HG02840 (cell line): ENCODE measurements at regions not wholly inside any gene's neighbourhood (a gene's known extent, or its start where the extent isn't known, plus 50 kb on each side); places are given as distances from the start of the nearest gene placed in this dataset.
"Not testable (repeated sequence)": the region's sequence is repeated elsewhere in the genome, so short reads cannot be mapped to it uniquely, and the experiment has no call there.

ENCODE experiments used
- ATAC-seq: cut with Tn5 transposase; IDR thresholded peaks from one replicate; pipeline ENCODE4 v1.9.1; 2021; ENCODE audit warnings: mild to moderate bottlenecking, moderate library complexity, moderate number of reproducible peaks; ENCODE audit not compliant: unreplicated experiment, low FRiP score

DNA sequence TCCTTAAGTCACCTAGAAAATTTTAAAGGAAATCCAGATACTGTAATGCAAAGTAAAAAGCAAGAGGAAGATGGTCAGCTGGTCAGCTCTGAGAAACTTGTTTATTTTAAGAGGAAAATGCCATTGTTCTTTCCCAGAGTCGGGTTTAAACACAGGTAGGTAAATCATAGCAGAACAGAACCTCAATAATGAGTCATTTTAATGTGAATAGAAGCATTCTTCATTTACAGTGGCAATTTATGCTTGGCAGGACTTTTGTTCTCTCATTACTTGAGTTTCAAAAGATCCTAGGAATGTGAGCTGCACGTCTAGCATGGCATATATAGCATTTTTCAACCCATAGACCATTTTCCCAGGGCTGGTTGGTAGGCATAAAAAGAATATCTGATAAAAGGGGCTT lies 132.3 kb downstream of the LIG4 start:
- ATAC-seq: no peak

GRCh38 chr13:108082481-108082880 lies 132.9 kb downstream of the LIG4 start:
- ATAC-seq: no peak

DNA sequence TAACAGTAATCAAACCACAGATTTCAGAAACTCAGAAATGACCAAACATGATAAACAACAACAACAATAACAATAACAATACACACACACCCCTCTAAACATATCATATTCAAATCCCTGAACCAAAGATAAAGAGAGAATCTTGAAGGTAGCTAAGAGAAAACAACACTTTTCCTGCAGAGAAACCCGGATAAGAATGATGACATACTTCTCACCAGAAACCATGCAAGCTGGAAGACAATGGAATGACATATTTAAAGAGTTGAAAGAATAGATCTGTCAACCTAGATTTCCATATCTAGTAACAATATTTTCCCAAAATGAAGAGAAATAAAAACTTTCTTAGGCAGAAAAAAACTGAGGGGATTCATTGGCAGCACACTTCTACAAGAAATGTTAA lies 138.1 kb downstream of the LIG4 start:
- no peak for ATAC-seq

- ATAC-seq: not testable (repeated sequence)
Observed at GRCh38 chr13:108074429-108074828, 140.9 kb downstream of the LIG4 start.

GRCh38 chr13:108070925-108071324 lies 144.4 kb downstream of the LIG4 start:
- no peak for ATAC-seq

DNA sequence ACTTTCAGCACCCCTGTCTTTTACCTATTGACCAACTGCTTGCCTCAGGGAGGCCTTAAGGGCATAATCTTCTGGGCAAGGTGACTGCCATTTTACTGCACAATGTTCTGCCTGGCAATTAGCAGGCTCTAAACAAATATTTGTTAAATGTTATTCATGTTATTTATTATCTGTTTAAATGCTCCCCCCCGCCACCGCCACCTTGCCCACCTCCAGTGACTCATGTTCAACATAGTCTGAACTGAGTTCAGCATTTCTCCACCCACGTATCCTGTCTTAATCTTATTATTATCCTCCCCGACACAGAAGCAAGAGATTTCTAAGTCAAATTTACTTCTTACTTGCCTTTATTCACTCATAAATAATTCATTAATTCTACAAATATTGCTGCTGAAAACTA lies 144.8 kb downstream of the LIG4 start:
- ATAC-seq: no peak

- no peak for ATAC-seq
Observed at GRCh38 chr13:108069521-108070210, 145.7 kb downstream of the LIG4 start.

DNA sequence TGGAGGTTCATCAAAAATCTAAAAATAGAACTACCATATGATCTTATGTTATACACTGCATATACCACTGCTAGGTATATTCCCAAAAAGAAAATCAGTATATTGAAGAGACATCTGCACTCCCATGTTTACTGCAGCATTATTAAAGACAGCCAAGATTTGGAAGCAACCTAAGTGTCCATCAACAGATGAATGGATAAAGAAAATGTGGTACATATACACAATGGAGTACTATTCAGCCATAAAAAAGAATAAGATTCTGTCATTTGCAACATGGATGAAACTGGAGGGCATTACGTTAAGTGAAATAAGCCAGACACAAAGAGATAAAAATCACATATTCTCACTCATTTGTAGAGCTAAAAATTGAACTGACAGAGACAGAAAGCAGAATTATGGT lies 151.0 kb downstream of the LIG4 start:
- ATAC-seq: not testable (repeated sequence)

DNA sequence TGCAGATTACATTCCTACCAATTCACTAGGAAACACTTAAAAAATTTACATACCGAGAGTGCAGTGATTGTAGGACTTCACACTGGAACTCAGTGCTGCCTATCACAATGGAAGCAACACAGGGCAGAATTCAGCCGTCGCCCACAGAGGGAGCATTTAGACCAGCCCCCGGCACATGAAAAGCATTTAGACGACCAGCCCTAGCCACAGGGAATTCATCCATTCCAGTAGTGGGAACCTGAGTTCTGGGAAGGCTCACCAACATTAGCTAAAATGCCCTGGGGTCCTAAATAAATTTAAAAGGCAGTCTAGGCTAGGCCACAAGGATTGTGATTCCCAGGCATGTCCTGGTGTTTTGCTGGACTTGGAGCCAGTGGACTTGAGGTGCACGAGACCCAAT lies 155.2 kb downstream of the LIG4 start:
- ATAC-seq: no peak

DNA sequence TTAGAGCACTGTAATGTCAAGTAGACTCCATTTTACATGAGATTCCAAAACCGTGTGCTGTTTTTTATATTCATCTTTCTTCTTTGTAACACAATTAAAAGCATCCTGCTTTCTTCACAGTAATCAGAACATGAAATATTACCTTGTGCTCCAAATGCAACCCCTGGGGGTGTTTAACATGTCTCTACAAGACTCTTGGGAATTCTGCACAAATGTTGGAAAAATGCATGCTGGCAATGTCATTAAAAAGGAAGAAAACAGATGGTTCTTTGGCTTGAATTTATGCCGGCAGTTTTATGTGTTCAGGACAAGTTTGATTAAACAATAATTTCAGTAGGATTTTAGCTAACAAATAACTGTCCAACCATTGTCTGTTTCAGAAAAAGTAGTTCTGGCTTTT lies 159.1 kb downstream of the LIG4 start:
- ATAC-seq: no peak

DNA sequence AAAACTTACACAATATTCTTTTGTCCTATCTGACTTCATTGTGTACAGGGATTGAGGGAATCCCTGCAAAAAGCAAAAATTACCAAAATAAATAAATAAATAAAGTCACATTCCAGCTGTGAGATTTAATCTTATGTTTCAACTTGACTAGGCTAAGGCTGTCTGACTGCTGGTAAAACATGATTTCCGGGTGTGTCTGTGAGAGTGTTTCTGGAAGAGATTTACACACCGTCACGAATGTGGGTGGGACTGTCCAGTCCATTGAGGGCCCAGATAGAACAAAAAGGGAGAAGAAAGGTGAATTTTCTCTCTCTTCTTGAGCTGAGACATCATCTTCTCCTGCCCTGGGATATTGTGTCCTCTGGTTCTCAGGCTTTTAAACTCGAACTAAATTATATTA lies 166.1 kb downstream of the LIG4 start:
- ATAC-seq: no peak

DNA sequence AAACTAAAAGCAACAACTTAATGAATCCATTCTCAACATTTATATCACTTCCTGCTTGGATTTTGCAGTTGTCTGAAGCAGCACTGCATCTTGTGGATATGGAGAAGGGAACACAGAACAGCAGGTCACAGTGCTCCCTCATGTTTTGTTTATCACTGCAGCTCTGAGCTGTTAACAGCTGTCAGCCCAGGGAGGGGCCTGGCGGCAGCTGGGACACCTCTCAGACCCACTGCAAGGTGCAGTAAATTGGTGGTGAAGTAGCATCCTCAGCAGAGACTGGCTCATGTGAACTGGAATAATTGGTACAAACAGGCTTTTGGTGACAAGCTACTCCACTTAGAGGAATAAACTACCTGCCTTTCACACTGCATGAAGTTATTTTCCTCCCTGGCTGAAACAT lies 170.4 kb downstream of the LIG4 start:
- no peak for ATAC-seq

- ATAC-seq: not testable (repeated sequence)
Observed at GRCh38 chr13:108042866-108043265, 172.5 kb downstream of the LIG4 start.

GRCh38 chr13:108037348-108037747 lies 178.0 kb downstream of the LIG4 start:
- no peak for ATAC-seq

- ATAC-seq: no peak
Observed at GRCh38 chr13:108036411-108036932, 178.9 kb downstream of the LIG4 start.

DNA sequence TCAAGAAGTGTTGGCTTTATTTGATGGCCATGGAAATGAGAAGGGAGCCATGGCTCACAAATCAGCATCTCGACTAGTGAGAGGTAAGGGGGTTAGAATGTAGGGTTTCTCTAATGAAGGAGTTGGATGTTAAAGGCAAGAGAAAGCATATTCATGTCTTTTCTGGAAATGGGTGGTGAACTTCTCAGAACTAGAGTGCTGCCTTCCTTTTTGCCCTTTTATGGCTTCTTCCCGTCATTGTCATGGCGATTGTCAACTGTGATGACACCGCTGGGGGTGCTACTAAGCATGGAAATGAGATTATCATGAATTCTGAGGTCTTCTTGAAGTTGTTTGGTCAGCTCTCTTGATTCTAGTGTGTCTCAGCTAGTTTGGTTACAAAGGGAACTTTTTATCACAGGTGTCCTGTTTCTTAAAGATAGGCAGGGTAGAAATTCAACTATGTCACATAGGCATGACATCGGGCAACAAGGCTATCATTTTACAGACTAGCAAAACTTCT lies 180.4 kb downstream of the LIG4 start:
- no peak for ATAC-seq

DNA sequence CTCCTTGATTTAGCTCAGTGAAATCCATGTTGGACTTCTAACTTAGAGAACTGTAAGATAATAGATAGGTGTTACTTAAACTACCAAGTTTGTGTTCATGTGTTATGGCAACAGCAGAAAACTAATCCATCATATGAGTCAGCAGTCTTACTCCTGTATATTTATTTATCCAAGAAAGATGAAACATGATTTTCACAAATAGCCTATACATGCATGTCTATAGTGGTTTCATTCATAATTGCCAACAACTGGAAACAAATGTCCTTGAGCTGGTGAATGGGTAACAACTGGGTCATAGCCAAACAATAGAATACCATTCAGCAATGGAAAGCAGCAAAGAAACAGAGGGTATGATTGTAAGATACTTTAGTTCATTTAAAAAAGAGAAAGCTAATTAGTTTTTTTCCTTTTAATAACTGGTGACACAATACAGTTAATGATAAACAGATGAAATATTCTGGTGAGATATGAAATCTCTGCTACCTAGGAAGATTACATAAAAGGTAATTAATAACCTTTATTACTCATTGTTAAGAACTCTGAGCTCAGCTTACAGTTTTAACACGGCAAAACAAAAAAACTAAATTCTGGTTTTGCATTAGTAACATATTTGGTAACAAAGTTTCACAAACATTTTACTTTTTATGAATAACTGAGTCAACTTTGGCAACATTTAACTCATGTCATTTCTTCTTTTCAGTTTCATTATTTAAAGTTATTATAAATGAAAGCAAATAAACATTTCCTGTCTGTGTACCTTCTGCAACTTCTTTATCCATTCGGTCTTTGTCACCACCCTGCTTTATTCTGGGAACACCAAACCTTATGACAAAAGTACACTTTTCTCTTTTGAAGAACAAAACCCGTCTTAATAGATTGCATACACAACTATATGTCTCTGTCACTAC lies 181.3 kb downstream of the LIG4 start:
- no peak for ATAC-seq

GRCh38 chr13:108031865-108032264 lies 183.5 kb downstream of the LIG4 start:
- ATAC-seq: no peak

DNA sequence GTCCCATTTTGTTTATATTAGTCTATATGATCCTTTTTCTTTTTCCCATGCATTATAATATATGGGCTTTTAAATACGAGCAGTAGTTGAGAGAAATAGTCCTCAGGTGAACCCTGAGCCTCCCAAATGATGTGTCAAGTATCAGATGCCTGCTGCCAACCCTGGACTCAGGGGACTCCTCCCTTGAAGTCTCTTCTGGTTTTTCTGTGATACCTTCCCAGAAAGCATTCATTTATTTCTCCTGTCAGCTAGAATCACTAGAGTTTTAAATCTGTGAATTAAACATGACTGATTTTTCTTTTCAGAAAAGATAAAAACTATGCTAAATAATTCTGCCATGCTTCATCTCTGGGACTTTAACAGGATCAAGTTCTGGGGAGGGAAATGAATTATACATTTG lies 184.6 kb downstream of the LIG4 start:
- ATAC-seq: no peak

DNA sequence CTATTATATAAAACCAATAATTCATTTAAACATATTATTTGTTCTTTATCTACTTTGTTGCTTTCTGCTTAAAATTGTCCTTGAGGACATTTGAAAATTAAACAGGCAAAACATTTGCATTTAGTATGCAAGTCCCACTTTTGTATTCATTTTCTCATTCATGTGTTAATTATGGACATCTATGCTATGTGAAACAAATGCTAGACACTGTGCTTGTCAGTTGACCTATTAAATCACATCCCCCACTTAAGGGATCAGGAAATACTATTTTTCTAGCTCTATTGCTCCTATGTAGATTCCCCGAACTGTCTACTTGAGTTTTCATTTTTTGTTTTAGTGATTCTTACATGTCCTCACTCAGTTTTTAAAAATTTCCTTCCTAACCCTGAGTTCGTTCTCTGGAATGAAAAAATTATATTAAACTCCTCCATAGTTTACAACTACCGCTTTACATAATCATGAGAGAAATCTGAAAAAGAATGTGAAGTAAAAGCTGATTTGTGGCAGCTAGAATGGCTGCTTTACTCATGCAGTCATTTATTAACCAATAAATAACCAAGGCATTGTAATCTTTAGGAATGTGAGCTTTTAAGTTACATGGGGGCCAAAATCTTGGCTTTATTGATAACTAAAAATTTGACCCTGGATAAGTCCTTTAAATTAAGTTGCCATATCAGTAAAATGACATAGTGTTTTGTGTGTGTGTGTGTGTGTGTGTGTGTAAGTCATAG lies 188.5 kb downstream of the LIG4 start:
- ATAC-seq: no peak

GRCh38 chr13:108020027-108020426 lies 195.3 kb downstream of the LIG4 start:
- ATAC-seq: no peak
